Fibroblast of villous mesenchyme (primary cell): ENCODE measurements at regions not wholly inside any gene's neighbourhood (a gene's known extent, or its start where the extent isn't known, plus 50 kb on each side); places are given as distances from the start of the nearest gene placed in this dataset.

Source experiments
- DNase-seq: peaks from one replicate; pipeline ENCODE4 v3.0.0-alpha.2; 2010; ENCODE audit warnings: low read depth
- H3K4me3 ChIP-seq: 2 replicates; pipeline ENCODE4 v1.5.1; 2011; ENCODE audit warnings: low read depth, mild to moderate bottlenecking, low read length
- CTCF ChIP-seq: IDR thresholded peaks from 2 replicates; pipeline ENCODE4 v1.5.1; 2012; ENCODE audit warnings: low read depth, mild to moderate bottlenecking, low read length; ENCODE audit not compliant: insufficient read depth

GRCh38 chr18:28519997-28520396 lies 343.1 kb upstream of the CDH2 start:
- no peak overlapping the region for H3K4me3 ChIP-seq
- TF ChIP-seq CTCF = no peak

GRCh38 chr18:28514699-28515098 lies 337.8 kb upstream of the CDH2 start:
- TF ChIP-seq CTCF = no peak
- DNase-seq = no peak
- H3K4me3 ChIP-seq = no peak overlapping the region

More at GRCh38 chr18:28519997-28520396, 343.1 kb upstream of the CDH2 start:
- no peak for DNase-seq

GRCh38 chr18:28512357-28512756 lies 335.4 kb upstream of the CDH2 start:
- peak overlapping the region; percentile 2 for H3K4me3 ChIP-seq
- peak; percentile 2 for DNase-seq
- no peak for TF ChIP-seq CTCF

GRCh38 chr18:28511413-28511821 lies 334.5 kb upstream of the CDH2 start:
- no peak overlapping the region for H3K4me3 ChIP-seq
- TF ChIP-seq CTCF = no peak
- no peak for DNase-seq

- no peak for DNase-seq
- TF ChIP-seq CTCF = no peak
- H3K4me3 ChIP-seq = no peak overlapping the region
Observed at GRCh38 chr18:28510210-28510609, 333.3 kb upstream of the CDH2 start.

- no peak overlapping the region for H3K4me3 ChIP-seq
- TF ChIP-seq CTCF = no peak
- no peak for DNase-seq
Observed at GRCh38 chr18:28504066-28504465, 327.1 kb upstream of the CDH2 start.

GRCh38 chr18:28494151-28494550 lies 317.2 kb upstream of the CDH2 start:
- DNase-seq = peak; percentile 57
- no peak for TF ChIP-seq CTCF
- no peak overlapping the region for H3K4me3 ChIP-seq
